BLaER1 treated with 17β-estradiol and CSF1 and Interleukin-3, amounts not matched to agents 10 nM and 100 nM (cell line): ENCODE measurements at regions not wholly inside any gene's neighbourhood (a gene's known extent, or its start where the extent isn't known, plus 50 kb on each side); places are given as distances from the start of the nearest gene placed in this dataset.

Source experiments
- H3K27ac ChIP-seq, 11 experiments: shearing (Covaris generic); formaldehyde crosslinking; 2 replicates each; pipeline ENCODE4 v1.8.1; 2022
- H3K27me3 ChIP-seq, 11 experiments: shearing (Covaris generic); formaldehyde crosslinking; 2 replicates each; pipeline ENCODE4 v1.8.1; 2022
- H3K36me3 ChIP-seq, 11 experiments: shearing (Covaris generic); formaldehyde crosslinking; 2 replicates each; pipeline ENCODE4 v1.8.1; 2022
- H3K4me1 ChIP-seq, 10 experiments: shearing (Covaris generic); formaldehyde crosslinking; 2 replicates each; pipeline ENCODE4 v1.8.1; 2022
- H3K4me2 ChIP-seq, 11 experiments: shearing (Covaris generic); formaldehyde crosslinking; 2 replicates each; pipeline ENCODE4 v1.8.1; 2022
- H3K4me3 ChIP-seq, 10 experiments: shearing (Covaris generic); formaldehyde crosslinking; 2 replicates each; pipeline ENCODE4 v1.8.1; 2022
- H3K9ac ChIP-seq, 11 experiments: shearing (Covaris generic); formaldehyde crosslinking; 2 replicates each; pipeline ENCODE4 v1.8.1; 2022
- H3K9me3 ChIP-seq, 11 experiments: shearing (Covaris generic); formaldehyde crosslinking; replicated peaks in 1 of 11; 2 replicates each; pipeline ENCODE4 v1.8.1; 2022
- H4K20me1 ChIP-seq, 11 experiments: shearing (Covaris generic); formaldehyde crosslinking; 2 replicates each; pipeline ENCODE4 v1.8.1; 2022
- Cebpa-rat ChIP-seq, 11 experiments: shearing (Covaris generic); IDR thresholded peaks; 2 replicates each; pipeline ENCODE4 v1.8.1; 2022

- no peak overlapping the region for H3K4me2 ChIP-seq
- no peak for TF ChIP-seq Cebpa-rat (IDR thresholded peaks at IDR 0.05)
- H3K4me1 ChIP-seq = no peaks in the 10 kb centered on the region
- no peak overlapping the region for H3K4me3 ChIP-seq
- no peak overlapping the region for H3K27ac ChIP-seq
- no peak overlapping the region for H3K9ac ChIP-seq
- no peaks in the 10 kb centered on the region for H4K20me1 ChIP-seq
- H3K27me3 ChIP-seq = no peaks in the 10 kb centered on the region
- H3K9me3 ChIP-seq = peaks cover 0 to 9% (median 0%) of the 10 kb centered on the region in 11 experiments; a peak in 4 of 22 replicates
- no peaks in the 10 kb centered on the region for H3K36me3 ChIP-seq
Measured at GRCh38 chr9:16103620-16104397, 551.0 kb downstream of the CCDC171 start.

- no peaks in the 10 kb centered on the region for H4K20me1 ChIP-seq
- no peaks in the 10 kb centered on the region for H3K27me3 ChIP-seq
- H3K9ac ChIP-seq = no peak overlapping the region
- peaks cover 0 to 9% (median 0%) of the 10 kb centered on the region in 11 experiments; a peak in 4 of 22 replicates for H3K9me3 ChIP-seq
- TF ChIP-seq Cebpa-rat (IDR thresholded peaks at IDR 0.05) = no peak
- H3K27ac ChIP-seq = no peak overlapping the region
- no peaks in the 10 kb centered on the region for H3K36me3 ChIP-seq
- H3K4me2 ChIP-seq = no peak overlapping the region
- no peak overlapping the region for H3K4me3 ChIP-seq
- no peaks in the 10 kb centered on the region for H3K4me1 ChIP-seq
Measured at GRCh38 chr9:16105168-16106020, 552.6 kb downstream of the CCDC171 start.

GRCh38 chr9:16106021-16106571 lies 553.3 kb downstream of the CCDC171 start:
- H3K4me2 ChIP-seq = no peak overlapping the region
- no peak overlapping the region for H3K4me3 ChIP-seq
- H3K4me1 ChIP-seq = no peaks in the 10 kb centered on the region
- no peak overlapping the region for H3K27ac ChIP-seq
- no peaks in the 10 kb centered on the region for H3K36me3 ChIP-seq
- H3K9me3 ChIP-seq = peaks cover 0 to 9% (median 0%) of the 10 kb centered on the region in 11 experiments; a peak in 4 of 22 replicates
- H3K9ac ChIP-seq = no peak overlapping the region
- H3K27me3 ChIP-seq = no peaks in the 10 kb centered on the region
- H4K20me1 ChIP-seq = no peaks in the 10 kb centered on the region
- TF ChIP-seq Cebpa-rat (IDR thresholded peaks at IDR 0.05) = no peak

GRCh38 chr9:16112116-16112515 lies 559.3 kb downstream of the CCDC171 start:
- Histone ChIP-seq H3K27me3 (no peaks in the 10 kb centered on the region), H3K4me1 (no peaks in the 10 kb centered on the region), H3K36me3 (no peaks in the 10 kb centered on the region), H3K27ac (no peak overlapping the region), H4K20me1 (no peaks in the 10 kb centered on the region), H3K9ac (no peak overlapping the region), H3K4me3 (no peak overlapping the region), H3K9me3 (peaks cover 0 to 21% (median 0%) of the 10 kb centered on the region in 11 experiments; a peak in 5 of 22 replicates), H3K4me2 (no peak overlapping the region)
- no peak for TF ChIP-seq Cebpa-rat (IDR thresholded peaks at IDR 0.05)

- Histone ChIP-seq H3K4me1 (no peaks in the 10 kb centered on the region), H3K4me2 (no peak overlapping the region), H3K27ac (no peak overlapping the region), H3K36me3 (no peaks in the 10 kb centered on the region), H4K20me1 (no peaks in the 10 kb centered on the region), H3K9ac (no peak overlapping the region), H3K27me3 (no peaks in the 10 kb centered on the region), H3K4me3 (no peak overlapping the region), H3K9me3 (peaks cover 0 to 21% (median 0%) of the 10 kb centered on the region in 11 experiments; a peak in 5 of 22 replicates)
- no peak for TF ChIP-seq Cebpa-rat (IDR thresholded peaks at IDR 0.05)
Measured at GRCh38 chr9:16115994-16116393, 563.2 kb downstream of the CCDC171 start.

- H3K4me3 ChIP-seq = no peak overlapping the region
- no peaks in the 10 kb centered on the region for H4K20me1 ChIP-seq
- no peaks in the 10 kb centered on the region for H3K27me3 ChIP-seq
- H3K4me2 ChIP-seq = no peak overlapping the region
- TF ChIP-seq Cebpa-rat (IDR thresholded peaks at IDR 0.05) = no peak
- H3K27ac ChIP-seq = no peak overlapping the region
- H3K9me3 ChIP-seq = peaks cover 0 to 21% (median 0%) of the 10 kb centered on the region in 11 experiments; a peak in 5 of 22 replicates
- no peaks in the 10 kb centered on the region for H3K36me3 ChIP-seq
- H3K4me1 ChIP-seq = no peaks in the 10 kb centered on the region
- H3K9ac ChIP-seq = no peak overlapping the region
Measured at GRCh38 chr9:16118043-16118442, 565.2 kb downstream of the CCDC171 start.

- Histone ChIP-seq H3K27ac (no peak overlapping the region), H3K36me3 (no peaks in the 10 kb centered on the region), H3K4me2 (no peak overlapping the region)
Measured at GRCh38 chr9:16119261-16120230, 566.7 kb downstream of the CCDC171 start.

GRCh38 chr9:16120231-16120641 lies 567.4 kb downstream of the CCDC171 start:
- H3K9me3 ChIP-seq = peaks cover 0 to 12% (median 0%) of the 10 kb centered on the region in 11 experiments; a peak in 5 of 22 replicates
- no peak overlapping the region for H3K4me2 ChIP-seq
- no peaks in the 10 kb centered on the region for H3K4me1 ChIP-seq
- no peak for TF ChIP-seq Cebpa-rat (IDR thresholded peaks at IDR 0.05)
- H3K27ac ChIP-seq = no peak overlapping the region
- no peaks in the 10 kb centered on the region for H3K27me3 ChIP-seq
- no peak overlapping the region for H3K4me3 ChIP-seq
- no peaks in the 10 kb centered on the region for H3K36me3 ChIP-seq
- H3K9ac ChIP-seq = no peak overlapping the region
- no peaks in the 10 kb centered on the region for H4K20me1 ChIP-seq

More at GRCh38 chr9:16119261-16120230, 566.7 kb downstream of the CCDC171 start:
- no peak overlapping the region for H3K9ac ChIP-seq
- H4K20me1 ChIP-seq = no peaks in the 10 kb centered on the region
- TF ChIP-seq Cebpa-rat (IDR thresholded peaks at IDR 0.05) = no peak
- no peak overlapping the region for H3K4me3 ChIP-seq
- H3K9me3 ChIP-seq = peaks cover 0 to 19% (median 0%) of the 10 kb centered on the region in 11 experiments; a peak in 5 of 22 replicates
- H3K4me1 ChIP-seq = no peaks in the 10 kb centered on the region
- H3K27me3 ChIP-seq = no peaks in the 10 kb centered on the region
